Fibroblast of lung (primary cell): ENCODE measurements at regions not wholly inside any gene's neighbourhood (a gene's known extent, or its start where the extent isn't known, plus 50 kb on each side); places are given as distances from the start of the nearest gene placed in this dataset.

Experiments used
- EZH2 ChIP-seq: IDR thresholded peaks from 2 replicates; pipeline ENCODE4 v1.5.1; 2012; ENCODE audit warnings: low read length, control low read depth, mild to moderate bottlenecking; ENCODE audit errors: missing control alignments
- TF ChIP-seq, protein P1 (sequence below), 2 donors: IDR thresholded peaks in 1 of 2; conservative IDR thresholded peaks in 1 of 2; 1 replicate in 1 of 2; 2 replicates in 1 of 2; pipeline ENCODE4 v1.5.1; 2011 to 2012; ENCODE audit warnings: low read length in 2 of 2, control low read depth in 1 of 2, inconsistent platforms in 1 of 2, low read depth in 1 of 2, mild to moderate bottlenecking in 1 of 2

DNA sequence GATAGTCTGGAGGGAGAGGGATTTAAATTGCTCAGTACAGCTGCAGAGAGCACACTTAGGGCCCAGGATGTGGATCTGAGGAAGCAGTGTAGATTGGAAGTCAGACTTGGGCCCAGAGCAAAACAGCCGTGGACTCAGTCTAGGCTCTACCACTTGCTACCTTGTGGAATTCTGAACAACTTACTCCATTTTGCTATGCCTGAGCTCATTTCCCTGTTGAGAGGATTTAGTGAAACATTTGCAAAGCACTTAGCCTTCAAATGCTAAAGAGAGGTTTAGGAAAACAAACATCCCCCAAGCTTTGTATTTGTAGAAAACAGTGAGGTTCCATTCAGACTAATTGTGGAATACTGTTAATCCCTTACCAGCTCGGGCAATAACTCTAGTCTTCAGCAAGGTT lies 453.4 kb upstream of the ZNF507 start:
- TF ChIP-seq, protein P1, sequence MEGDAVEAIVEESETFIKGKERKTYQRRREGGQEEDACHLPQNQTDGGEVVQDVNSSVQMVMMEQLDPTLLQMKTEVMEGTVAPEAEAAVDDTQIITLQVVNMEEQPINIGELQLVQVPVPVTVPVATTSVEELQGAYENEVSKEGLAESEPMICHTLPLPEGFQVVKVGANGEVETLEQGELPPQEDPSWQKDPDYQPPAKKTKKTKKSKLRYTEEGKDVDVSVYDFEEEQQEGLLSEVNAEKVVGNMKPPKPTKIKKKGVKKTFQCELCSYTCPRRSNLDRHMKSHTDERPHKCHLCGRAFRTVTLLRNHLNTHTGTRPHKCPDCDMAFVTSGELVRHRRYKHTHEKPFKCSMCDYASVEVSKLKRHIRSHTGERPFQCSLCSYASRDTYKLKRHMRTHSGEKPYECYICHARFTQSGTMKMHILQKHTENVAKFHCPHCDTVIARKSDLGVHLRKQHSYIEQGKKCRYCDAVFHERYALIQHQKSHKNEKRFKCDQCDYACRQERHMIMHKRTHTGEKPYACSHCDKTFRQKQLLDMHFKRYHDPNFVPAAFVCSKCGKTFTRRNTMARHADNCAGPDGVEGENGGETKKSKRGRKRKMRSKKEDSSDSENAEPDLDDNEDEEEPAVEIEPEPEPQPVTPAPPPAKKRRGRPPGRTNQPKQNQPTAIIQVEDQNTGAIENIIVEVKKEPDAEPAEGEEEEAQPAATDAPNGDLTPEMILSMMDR (conservative IDR thresholded peaks at IDR 0.05 in 1 of 2, IDR thresholded peaks at IDR 0.05 in 1 of 2; ENCODE audit: low read depth in 1 of 2, low read length in 2 of 2), result no peak
- TF ChIP-seq EZH2, result no peak
